Gastrocnemius medialis (tissue), 4 donors: ENCODE measurements at regions not wholly inside any gene's neighbourhood (a gene's known extent, or its start where the extent isn't known, plus 50 kb on each side); places are given as distances from the start of the nearest gene placed in this dataset.
A peak's percentile ranks its signal among the peaks of the same experiment; 100 is the strongest.
"Not testable (repeated sequence)": the region's sequence is repeated elsewhere in the genome, so short reads cannot be mapped to it uniquely, and the experiment has no call there.

Source experiments
- ATAC-seq, 2 donors: fragments of 150-250 bp; one replicate each; pipeline ENCODE4 v1.9.1; 2016
- DNase-seq, 2 donors: peaks; one replicate each; pipeline ENCODE4 v3.0.0-alpha.2; 2019
- H3K27ac ChIP-seq, 4 donors: fragments of 200-600 bp; sonication (generic); 1 replicate in 1 of 4; 2 replicates in 3 of 4; pipeline ENCODE4 v1.5.1; 2016 to 2018; ENCODE audit warnings: mild to moderate bottlenecking in 2 of 4, moderate library complexity in 1 of 4
- H3K27me3 ChIP-seq, 3 donors: fragments of 200-600 bp; sonication (generic) in 2 of 3; 1 replicate in 1 of 3; 2 replicates in 2 of 3; pipeline versions ENCODE4 v1.5.1 to v1.6.0; 2016 to 2019; ENCODE audit warnings: mild to moderate bottlenecking in 1 of 3, moderate library complexity in 1 of 3
- H3K36me3 ChIP-seq, 2 donors: fragments of 200-600 bp; sonication (generic) in 1 of 2; one replicate each; pipeline ENCODE4 v1.5.1; 2017 to 2018
- H3K4me1 ChIP-seq, 2 donors: fragments of 200-600 bp; sonication (generic) in 1 of 2; one replicate each; pipeline ENCODE4 v1.5.1; 2016 to 2017; ENCODE audit warnings: mild to moderate bottlenecking in 2 of 2
- H3K4me3 ChIP-seq, 4 donors: fragments of 200-600 bp; sonication (generic) in 3 of 4; 1 replicate in 1 of 4; 2 replicates in 3 of 4; pipeline ENCODE4 v1.5.1; 2016 to 2019; ENCODE audit warnings: mild to moderate bottlenecking in 2 of 4
- H3K9me3 ChIP-seq, 3 donors: fragments of 200-600 bp; sonication (generic) in 2 of 3; 1 replicate in 1 of 3; 2 replicates in 2 of 3; pipeline ENCODE4 v1.5.1; 2016 to 2019
- POLR2A ChIP-seq, 2 donors: fragments of 450-650 bp; IDR thresholded peaks; one replicate each; pipeline ENCODE4 v1.6.1; 2017; ENCODE audit warnings: antibody characterized with exemption in 2 of 2, mild to moderate bottlenecking in 2 of 2, moderate library complexity in 2 of 2
- in situ Hi-C, 4 donors: fragments of 200-750 bp; cut with MboI; loops; one replicate each; pipeline versions ENCODE4 v1.15.0 to v1.8.0; 2017; ENCODE audit warnings: low sequenced_read_pairs in 4 of 4
- intact Hi-C: fragments of 100-400 bp; cut with DNase I; formaldehyde crosslinking; loops from one replicate; pipeline ENCODE4 v1.15.1; 2023; ENCODE audit warnings: low total_unique reads
- TF ChIP-seq, protein P1 (sequence below), 5 experiments: fragments of 450-650 bp in 3 of 5; fragments of 200-600 bp in 2 of 5; sonication (generic) in 2 of 5; IDR thresholded peaks in 4 of 5; conservative IDR thresholded peaks in 1 of 5; 1 replicate in 4 of 5; 2 replicates in 1 of 5; pipeline ENCODE4 v1.5.1; 2016 to 2019; ENCODE audit warnings: antibody characterized with exemption in 5 of 5, mild to moderate bottlenecking in 3 of 5, moderate library complexity in 3 of 5

DNA sequence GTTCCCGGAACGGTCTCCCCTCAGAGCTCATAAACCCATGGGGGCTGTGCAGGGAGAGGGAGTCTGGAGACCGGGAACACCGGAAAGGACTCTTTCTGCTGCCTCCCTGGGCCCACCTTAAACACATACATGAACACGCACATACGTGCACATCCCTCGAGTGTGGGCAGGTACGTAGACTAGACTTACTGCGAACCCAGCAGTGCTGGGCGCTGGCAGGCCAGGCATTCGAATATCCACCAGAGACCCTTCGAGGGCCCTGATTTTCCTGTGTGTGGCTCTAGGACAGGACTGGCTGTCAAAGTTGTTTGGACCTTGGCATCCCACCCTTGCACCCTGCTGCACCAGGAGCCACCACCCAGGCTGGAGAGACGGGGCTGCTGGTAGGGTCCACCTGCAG lies 102.7 kb downstream of the PLXNA1 start:
- intact Hi-C loops: no loop called here
- no peak overlapping the region for H3K4me3 ChIP-seq
- H3K27me3 ChIP-seq: no peaks in the 10 kb centered on the region
- no peaks in the 10 kb centered on the region for H3K4me1 ChIP-seq
- H3K36me3 ChIP-seq: no peaks in the 10 kb centered on the region
- in situ Hi-C loops: no loop called here
- TF ChIP-seq, protein P1, sequence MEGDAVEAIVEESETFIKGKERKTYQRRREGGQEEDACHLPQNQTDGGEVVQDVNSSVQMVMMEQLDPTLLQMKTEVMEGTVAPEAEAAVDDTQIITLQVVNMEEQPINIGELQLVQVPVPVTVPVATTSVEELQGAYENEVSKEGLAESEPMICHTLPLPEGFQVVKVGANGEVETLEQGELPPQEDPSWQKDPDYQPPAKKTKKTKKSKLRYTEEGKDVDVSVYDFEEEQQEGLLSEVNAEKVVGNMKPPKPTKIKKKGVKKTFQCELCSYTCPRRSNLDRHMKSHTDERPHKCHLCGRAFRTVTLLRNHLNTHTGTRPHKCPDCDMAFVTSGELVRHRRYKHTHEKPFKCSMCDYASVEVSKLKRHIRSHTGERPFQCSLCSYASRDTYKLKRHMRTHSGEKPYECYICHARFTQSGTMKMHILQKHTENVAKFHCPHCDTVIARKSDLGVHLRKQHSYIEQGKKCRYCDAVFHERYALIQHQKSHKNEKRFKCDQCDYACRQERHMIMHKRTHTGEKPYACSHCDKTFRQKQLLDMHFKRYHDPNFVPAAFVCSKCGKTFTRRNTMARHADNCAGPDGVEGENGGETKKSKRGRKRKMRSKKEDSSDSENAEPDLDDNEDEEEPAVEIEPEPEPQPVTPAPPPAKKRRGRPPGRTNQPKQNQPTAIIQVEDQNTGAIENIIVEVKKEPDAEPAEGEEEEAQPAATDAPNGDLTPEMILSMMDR (IDR thresholded peaks at IDR 0.05 in 4 of 5, conservative IDR thresholded peaks at IDR 0.05 in 1 of 5): no peak
- no peak for TF ChIP-seq POLR2A (IDR thresholded peaks at IDR 0.05)
- no peaks in the 10 kb centered on the region for H3K9me3 ChIP-seq
- DNase-seq (no peak), ATAC-seq (no peak)
- no peak overlapping the region for H3K27ac ChIP-seq

DNA sequence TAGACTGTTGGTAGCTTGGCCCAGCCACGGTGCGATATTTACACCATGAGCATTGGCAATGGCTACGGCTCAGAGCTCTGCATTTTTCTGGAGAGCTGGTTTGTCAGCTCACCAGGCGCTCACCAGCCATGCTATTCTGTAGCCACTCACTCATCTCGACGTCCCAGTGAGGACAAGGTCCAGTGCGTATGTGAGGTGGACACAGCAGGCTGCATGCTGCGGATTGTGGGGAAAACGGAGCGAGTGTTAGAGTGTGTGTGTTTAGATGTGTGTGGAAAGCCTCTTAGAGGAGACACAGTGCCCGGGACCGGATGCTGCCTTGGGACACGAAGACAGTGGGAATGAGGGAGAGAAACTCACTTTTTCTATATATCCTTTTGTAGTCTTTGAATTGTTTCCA lies 103.7 kb downstream of the PLXNA1 start:
- intact Hi-C loops, in situ Hi-C loops, ATAC-seq, H3K9me3 ChIP-seq, H3K4me1 ChIP-seq, H3K36me3 ChIP-seq, H3K4me3 ChIP-seq, H3K27me3 ChIP-seq, DNase-seq, H3K27ac ChIP-seq: not testable (repeated sequence)

GRCh38 chr3:127087441-127087840 lies 104.5 kb downstream of the PLXNA1 start:
- Histone ChIP-seq H3K36me3 (no peaks in the 10 kb centered on the region), H3K4me3 (no peak overlapping the region), H3K4me1 (no peaks in the 10 kb centered on the region), H3K27ac (no peak overlapping the region), H3K27me3 (no peaks in the 10 kb centered on the region), H3K9me3 (no peaks in the 10 kb centered on the region)
- ATAC-seq (no peak), DNase-seq (no peak)
- intact Hi-C loops (no loop called here), in situ Hi-C loops (no loop called here)
- TF ChIP-seq, protein P1 (IDR thresholded peaks at IDR 0.05 in 4 of 5, conservative IDR thresholded peaks at IDR 0.05 in 1 of 5): no peak
- no peak for TF ChIP-seq POLR2A (IDR thresholded peaks at IDR 0.05)

DNA sequence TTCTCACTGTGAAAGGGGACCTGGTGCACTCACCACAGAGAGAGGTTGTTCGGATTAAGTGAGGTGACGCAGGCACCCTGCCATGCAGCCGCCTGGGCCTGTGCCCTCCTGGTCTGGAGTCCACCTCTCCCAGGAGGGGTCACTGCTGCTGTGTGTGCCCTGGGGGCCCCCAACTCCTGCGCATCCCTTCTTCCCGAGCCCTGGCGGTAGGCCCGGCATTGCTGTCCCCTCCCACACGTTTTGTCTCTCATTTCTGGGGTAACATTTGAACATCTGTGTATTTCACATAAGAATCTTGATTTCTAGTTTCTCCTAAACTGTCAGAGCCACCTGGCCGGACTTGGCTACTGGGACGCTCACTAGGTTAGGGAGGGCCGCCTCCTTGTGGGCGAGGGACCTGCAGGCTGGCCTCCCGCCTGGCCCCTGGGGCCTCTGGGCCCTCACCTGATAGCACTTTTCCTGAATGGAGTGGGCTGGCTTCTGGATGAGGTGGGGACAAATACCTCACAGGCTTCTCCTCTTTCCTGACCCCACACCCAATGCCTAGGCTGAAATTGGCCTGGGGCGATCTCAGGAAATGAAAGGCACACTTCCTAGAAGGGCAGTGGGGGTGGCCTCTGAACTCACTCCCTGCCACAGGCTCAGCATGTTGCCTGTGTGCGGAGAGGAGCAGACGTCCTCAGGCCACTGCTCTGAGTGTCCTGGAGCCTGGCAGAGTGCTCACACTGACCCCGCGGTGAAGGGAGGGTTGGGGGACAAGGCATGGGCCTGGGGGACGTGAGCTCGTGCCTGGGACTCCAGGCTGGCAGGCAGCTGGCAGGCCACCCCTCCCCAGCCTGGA lies 104.2 kb upstream of the PRR23E start:
- H3K36me3 ChIP-seq: no peaks in the 10 kb centered on the region
- ATAC-seq: no peak
- intact Hi-C loops: no loop called here
- TF ChIP-seq, protein P1 (IDR thresholded peaks at IDR 0.05 in 4 of 5, conservative IDR thresholded peaks at IDR 0.05 in 1 of 5): no peak
- no peak overlapping the region for H3K4me3 ChIP-seq
- H3K9me3 ChIP-seq: no peaks in the 10 kb centered on the region
- no peak for DNase-seq
- H3K27ac ChIP-seq: peak overlapping the region in 1 of 4 donors; percentile 13
- no peaks in the 10 kb centered on the region for H3K4me1 ChIP-seq
- in situ Hi-C loops: no loop called here
- no peaks in the 10 kb centered on the region for H3K27me3 ChIP-seq

GRCh38 chr3:127089486-127090145 lies 103.3 kb upstream of the PRR23E start:
- intact Hi-C loops: no loop called here
- peak overlapping the region in 1 of 4 donors; percentile 13 for H3K27ac ChIP-seq
- ATAC-seq (peak; percentile 59 to 79), DNase-seq (peak; percentile 44 to 72)
- TF ChIP-seq, protein P1 (IDR thresholded peaks at IDR 0.05 in 4 of 5, conservative IDR thresholded peaks at IDR 0.05 in 1 of 5): no peak
- TF ChIP-seq POLR2A (IDR thresholded peaks at IDR 0.05): no peak
- no peaks in the 10 kb centered on the region for H3K9me3 ChIP-seq
- no peaks in the 10 kb centered on the region for H3K36me3 ChIP-seq
- H3K27me3 ChIP-seq: no peaks in the 10 kb centered on the region
- H3K4me1 ChIP-seq: no peaks in the 10 kb centered on the region
- no peak overlapping the region for H3K4me3 ChIP-seq
- in situ Hi-C loops: no loop called here
